GM21360 (cell line): ENCODE measurements at regions not wholly inside any gene's neighbourhood (a gene's known extent, or its start where the extent isn't known, plus 50 kb on each side); places are given as distances from the start of the nearest gene placed in this dataset.

Experiments used
- ATAC-seq: cut with Tn5 transposase; IDR thresholded peaks from one replicate; pipeline ENCODE4 v1.9.1; 2021; ENCODE audit warnings: mild to moderate bottlenecking, moderate library complexity; ENCODE audit not compliant: unreplicated experiment

- no peak for ATAC-seq
Observed at GRCh38 chr14:50056435-50056834, 59.9 kb downstream of the VCPKMT start.

DNA sequence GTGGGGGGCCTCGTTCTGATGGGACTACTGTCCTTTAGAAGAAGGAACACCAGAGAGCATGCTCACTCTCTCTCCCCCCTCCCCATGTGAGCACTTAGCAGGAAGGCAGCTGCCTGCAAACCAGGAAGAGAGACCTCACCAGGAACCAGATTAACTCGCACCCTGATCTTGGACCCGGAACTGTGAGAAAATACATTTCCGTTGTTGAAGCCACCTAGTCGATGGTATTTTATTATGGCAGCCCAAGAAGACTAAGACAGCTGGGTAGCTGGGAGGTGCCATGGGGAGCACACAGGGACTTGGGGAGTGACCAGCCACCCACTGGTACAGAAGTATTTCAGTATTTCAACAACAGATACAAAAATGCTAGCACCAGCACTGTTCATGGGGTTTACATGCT, 59.0 kb downstream of the VCPKMT start:
- ATAC-seq = no peak

DNA sequence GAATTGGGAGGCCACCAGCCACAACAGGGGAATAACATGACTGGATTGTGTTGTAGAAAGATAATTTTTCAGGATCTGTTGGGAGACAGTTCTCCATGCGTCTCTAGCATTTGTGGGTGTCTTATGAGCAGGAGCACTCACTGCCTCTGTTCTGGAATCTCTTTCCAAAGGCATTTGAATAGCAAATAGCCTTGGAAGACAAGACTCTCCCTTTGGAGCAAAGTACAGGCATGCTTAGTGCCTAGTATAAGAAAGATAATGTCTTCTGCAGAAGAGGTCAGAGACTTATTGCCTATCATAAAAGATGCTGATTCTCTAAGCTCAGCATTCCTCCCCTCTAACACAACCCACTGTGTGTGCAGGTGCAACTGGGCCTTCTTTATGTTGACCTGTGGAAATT, 58.3 kb downstream of the VCPKMT start:
- ATAC-seq = no peak
